ENCODE measurements at regions not wholly inside any gene's neighbourhood (a gene's known extent, or its start where the extent isn't known, plus 50 kb on each side); places are given as distances from the start of the nearest gene placed in this dataset.

DNA sequence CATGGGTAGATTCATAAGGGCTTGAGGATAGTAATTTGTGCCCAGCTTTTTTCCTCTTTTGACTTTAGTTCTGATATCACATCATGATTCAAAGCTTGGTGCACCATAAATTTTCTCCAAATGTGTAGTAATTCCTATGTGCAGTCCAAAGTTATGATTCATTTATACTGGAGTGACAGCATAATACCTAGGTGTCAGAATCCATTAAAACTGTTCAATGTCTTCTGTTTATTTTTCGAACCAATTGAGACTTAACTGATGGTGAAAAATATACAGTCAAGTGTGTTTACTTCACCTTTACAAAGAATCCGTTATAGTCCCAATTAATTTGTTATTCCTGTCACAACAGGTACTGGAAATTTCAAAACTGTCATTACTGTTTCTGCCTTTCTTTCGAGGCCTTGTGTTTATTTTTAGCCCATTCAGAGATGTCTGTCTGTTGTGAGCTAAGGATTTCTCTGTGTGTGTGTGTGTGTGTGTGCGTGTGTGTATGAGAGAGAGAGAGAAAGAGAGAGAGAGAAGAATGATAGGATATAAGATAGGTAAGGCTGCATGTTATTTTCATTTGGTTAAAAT lies 389.7 kb upstream of the ATP5MC3 start:
- Histone ChIP-seq H3K27ac (no peak overlapping the region), H3K27me3 (no peaks in the 10 kb centered on the region), H3K9me3 (no peaks in the 10 kb centered on the region), H3K36me3 (no peaks in the 10 kb centered on the region), H3K4me1 (no peaks in the 10 kb centered on the region), H3K4me3 (no peak overlapping the region)
- WGBS, 2 donors = 46 to 56% methylated on average over 4 of the region's 4 CpGs
- DNase-seq = no peak
- intact Hi-C loops (cut with DNase I) = no loop called here
- TF ChIP-seq, protein P1, sequence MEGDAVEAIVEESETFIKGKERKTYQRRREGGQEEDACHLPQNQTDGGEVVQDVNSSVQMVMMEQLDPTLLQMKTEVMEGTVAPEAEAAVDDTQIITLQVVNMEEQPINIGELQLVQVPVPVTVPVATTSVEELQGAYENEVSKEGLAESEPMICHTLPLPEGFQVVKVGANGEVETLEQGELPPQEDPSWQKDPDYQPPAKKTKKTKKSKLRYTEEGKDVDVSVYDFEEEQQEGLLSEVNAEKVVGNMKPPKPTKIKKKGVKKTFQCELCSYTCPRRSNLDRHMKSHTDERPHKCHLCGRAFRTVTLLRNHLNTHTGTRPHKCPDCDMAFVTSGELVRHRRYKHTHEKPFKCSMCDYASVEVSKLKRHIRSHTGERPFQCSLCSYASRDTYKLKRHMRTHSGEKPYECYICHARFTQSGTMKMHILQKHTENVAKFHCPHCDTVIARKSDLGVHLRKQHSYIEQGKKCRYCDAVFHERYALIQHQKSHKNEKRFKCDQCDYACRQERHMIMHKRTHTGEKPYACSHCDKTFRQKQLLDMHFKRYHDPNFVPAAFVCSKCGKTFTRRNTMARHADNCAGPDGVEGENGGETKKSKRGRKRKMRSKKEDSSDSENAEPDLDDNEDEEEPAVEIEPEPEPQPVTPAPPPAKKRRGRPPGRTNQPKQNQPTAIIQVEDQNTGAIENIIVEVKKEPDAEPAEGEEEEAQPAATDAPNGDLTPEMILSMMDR (IDR thresholded peaks at IDR 0.05) = no peak
- ATAC-seq = no peak

DNA sequence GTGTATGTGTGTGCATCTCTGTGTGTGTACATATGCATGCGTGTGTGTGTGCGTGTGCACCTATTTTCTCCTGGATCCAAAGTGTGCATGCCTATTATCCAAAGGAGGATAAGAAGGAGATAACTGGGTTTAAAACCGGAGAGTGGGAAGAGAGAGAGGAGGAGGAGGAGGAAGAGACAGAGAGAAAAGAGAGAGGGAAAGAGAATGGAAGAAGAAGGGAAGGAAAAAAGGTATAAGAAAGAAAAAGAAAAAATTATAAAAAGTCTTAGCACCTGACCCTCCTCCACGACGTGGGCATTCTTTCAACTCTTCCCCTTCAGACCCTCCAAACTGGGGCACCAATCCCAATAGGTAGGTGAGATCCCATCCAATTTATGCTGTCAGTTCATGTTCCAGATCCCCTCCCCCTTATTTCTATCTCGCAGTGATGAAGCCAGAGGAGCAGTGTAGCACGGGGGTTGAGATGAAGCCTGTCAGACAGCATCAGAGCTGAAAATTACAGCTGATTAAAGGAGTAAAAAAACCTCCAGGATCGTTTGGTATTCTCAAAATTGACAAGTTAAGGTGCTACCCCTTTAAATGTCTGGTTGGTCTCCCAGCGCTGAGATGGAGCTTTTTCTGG lies 386.7 kb upstream of the ATP5MC3 start:
- Histone ChIP-seq H3K9me3 (no peaks in the 10 kb centered on the region), H3K27me3 (no peaks in the 10 kb centered on the region), H3K4me1 (no peaks in the 10 kb centered on the region), H3K4me3 (peak overlapping the region in 2 of 10 donors; percentile 3 to 6), H3K36me3 (no peaks in the 10 kb centered on the region), H3K27ac (no peak overlapping the region)
- TF ChIP-seq, protein P1 (IDR thresholded peaks at IDR 0.05) = no peak
- ATAC-seq = no peak
- no peak for DNase-seq
- 71 to 77% methylated on average over 9 of the region's 9 CpGs for WGBS, 2 donors
- intact Hi-C loops (cut with DNase I) = no loop called here

DNA sequence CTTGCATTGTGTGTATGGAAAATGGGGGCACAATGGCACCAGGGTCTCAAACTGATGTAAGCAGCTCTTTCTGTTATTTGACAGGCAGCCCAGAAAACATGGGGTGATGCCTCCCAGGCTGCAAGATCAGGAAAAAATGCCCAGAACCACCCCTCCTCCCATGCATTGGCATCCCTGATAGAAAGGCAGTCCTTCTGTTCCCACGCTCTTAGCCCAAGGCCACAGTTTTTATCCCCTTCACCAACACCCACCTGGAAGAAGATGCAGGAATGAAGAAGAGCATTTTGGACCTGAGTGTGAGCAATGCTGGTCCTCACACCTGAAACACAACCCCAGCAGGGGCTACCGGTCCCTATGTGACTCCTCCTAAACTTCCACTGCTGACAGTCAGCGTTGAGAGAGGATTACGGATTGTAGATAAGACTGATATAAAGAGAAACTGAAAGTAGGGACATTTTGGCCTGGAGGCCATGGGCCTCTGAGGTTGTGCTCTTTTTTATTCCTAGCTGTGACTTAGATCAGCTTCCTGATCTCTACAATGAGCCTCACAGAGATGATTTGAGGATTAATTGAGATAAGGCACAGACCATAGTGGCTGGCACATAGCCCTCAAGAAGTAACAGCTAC lies 386.0 kb upstream of the ATP5MC3 start:
- Histone ChIP-seq H3K9me3 (no peaks in the 10 kb centered on the region), H3K4me3 (peak overlapping the region in 4 of 10 donors; percentile 3 to 30 (median 14)), H3K4me1 (no peaks in the 10 kb centered on the region), H3K36me3 (no peaks in the 10 kb centered on the region), H3K27me3 (no peaks in the 10 kb centered on the region), H3K27ac (no peak overlapping the region)
- TF ChIP-seq, protein P1 (IDR thresholded peaks at IDR 0.05) = no peak
- DNase-seq (no peak), ATAC-seq (no peak)
- WGBS, 2 donors = 38 to 49% methylated on average over 4 of the region's 4 CpGs
- intact Hi-C loops (cut with DNase I) = no loop called here

DNA sequence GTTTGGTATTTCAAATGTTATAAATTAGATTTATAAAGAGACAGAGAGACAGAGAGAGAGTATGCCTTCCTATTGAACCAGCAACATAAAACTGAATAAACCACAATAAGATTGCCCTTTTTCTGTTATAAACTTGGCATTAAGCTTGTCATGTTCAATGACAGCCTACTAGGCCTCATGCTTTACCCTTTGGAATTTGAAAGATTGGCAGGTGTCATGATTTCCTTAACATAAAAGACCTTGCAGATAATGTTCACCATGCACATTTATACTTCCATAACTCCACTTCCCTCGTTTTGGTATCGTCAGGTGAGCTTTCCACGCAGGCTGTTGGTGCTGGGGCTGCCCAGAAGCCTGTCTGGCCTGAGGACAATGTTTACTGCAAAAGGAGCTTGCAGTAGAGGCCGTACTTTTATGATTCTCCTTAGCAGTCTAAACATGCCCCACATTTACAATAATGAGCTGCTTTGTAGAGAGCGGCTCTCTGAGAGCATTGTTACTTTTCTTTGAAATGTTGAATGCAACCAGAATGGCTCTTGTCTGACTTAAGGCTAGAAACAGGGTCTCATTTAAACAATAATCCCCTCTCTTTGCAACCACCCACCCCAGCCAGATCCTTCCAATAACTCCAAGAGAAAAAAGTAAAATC lies 379.1 kb upstream of the ATP5MC3 start:
- Histone ChIP-seq H3K4me3 (no peak overlapping the region), H3K27me3 (peaks cover 0 to 9% (median 0%) of the 10 kb centered on the region in 7 donors), H3K27ac (no peak overlapping the region), H3K4me1 (no peaks in the 10 kb centered on the region), H3K9me3 (no peaks in the 10 kb centered on the region), H3K36me3 (no peaks in the 10 kb centered on the region)
- ATAC-seq = no peak
- TF ChIP-seq, protein P1 (IDR thresholded peaks at IDR 0.05) = no peak
- intact Hi-C loops (cut with DNase I) = no loop called here
- 88 to 90% methylated on average over 5 of the region's 5 CpGs for WGBS, 2 donors
- no peak for DNase-seq
